HG03469 (cell line): ENCODE measurements at regions not wholly inside any gene's neighbourhood (a gene's known extent, or its start where the extent isn't known, plus 50 kb on each side); places are given as distances from the start of the nearest gene placed in this dataset.
"Not testable (repeated sequence)": the region's sequence is repeated elsewhere in the genome, so short reads cannot be mapped to it uniquely, and the experiment has no call there.

ENCODE experiments used
- ATAC-seq: cut with Tn5 transposase; IDR thresholded peaks from one replicate; pipeline ENCODE4 v1.9.1; 2021; ENCODE audit warnings: mild to moderate bottlenecking, moderate library complexity, moderate number of reproducible peaks; ENCODE audit not compliant: unreplicated experiment

- no peak for ATAC-seq
Measured at GRCh38 chr9:15047028-15047551, 136.9 kb upstream of the FREM1 start.

GRCh38 chr9:15033316-15033715 is 123.1 kb upstream of the FREM1 start:
- ATAC-seq: no peak

GRCh38 chr9:15032860-15033259 is 122.6 kb upstream of the FREM1 start:
- ATAC-seq: no peak

DNA sequence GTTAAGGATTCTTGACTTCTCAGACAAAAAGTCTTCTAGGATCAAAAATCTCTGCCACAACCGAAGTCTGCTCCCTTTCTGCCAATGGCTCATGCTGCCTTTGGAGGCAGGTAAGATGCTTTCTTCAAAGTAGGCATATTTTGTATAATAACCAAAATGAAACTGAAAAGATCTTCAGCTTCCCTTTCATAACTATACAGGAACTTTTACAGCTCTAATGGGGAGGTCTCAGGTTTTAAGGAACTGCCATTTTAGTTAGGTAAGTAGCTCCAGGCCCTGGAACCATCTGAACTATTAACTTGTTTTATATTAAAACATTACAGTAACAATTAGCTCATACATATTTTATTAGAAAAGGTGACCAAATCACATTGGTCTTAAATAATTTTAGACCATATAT is 110.9 kb upstream of the FREM1 start:
- ATAC-seq: no peak

DNA sequence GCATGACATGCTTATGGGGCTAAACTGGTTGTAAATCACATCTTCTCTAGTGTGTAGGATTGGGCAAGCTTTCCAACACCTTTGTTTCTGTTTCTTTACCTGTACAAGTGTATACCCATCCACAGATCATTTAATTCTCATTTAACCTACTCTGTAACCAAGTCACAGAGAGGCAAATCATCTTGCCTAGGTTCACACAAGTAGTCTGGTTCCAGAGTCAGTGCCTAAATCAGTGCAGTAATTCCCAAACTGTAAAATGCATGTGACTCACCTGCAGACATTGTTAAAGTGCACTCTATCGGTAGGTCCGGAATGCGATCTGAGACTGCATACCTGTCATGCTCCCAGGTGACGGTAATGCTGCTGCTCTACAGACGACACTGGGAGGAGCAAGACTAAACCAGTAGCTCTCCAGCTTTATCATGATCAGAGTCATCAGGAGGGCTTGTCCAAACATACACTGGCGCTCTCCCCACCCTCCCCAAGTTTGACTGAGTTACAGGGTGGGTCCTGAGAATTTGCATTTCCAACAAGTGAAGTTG is 107.9 kb upstream of the FREM1 start:
- no peak for ATAC-seq

DNA sequence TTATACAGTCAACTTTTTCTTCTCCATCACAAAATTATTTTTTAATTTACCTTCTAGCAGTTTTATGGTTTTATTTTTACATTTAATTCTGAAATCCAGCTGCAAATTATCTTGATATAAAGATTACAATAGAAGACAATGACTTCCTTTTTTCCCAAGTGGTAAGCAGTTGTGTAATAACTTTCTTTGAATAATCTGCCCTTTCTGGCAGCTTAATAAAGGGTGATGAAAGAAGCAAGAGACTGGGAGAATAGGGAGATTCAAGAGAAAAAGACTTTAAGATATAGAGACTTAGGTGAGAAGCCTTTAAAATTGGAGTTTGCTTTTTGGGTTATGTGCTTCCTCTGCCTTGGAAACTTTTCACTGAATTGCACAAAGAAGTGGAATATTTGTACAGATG is 100.4 kb upstream of the FREM1 start:
- ATAC-seq: no peak

DNA sequence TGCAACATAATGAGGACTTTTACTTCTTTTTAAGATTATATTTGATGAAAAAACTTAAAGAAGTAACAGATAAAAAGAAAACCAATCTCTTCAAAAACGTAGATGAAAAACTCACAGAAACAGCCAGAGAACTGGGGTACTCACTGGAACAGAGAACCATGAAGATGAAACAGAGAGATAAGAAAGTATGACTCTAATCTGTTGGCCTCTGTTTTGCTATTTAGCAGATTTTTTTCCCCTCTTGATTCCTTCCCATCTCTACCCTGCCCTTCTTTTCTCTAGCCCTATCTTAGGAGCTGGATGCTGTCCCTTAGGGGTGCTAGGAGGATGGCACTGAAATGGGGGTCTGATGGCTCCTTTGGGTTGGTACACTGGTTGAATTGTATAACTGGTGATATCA is 97.5 kb upstream of the FREM1 start:
- no peak for ATAC-seq

DNA sequence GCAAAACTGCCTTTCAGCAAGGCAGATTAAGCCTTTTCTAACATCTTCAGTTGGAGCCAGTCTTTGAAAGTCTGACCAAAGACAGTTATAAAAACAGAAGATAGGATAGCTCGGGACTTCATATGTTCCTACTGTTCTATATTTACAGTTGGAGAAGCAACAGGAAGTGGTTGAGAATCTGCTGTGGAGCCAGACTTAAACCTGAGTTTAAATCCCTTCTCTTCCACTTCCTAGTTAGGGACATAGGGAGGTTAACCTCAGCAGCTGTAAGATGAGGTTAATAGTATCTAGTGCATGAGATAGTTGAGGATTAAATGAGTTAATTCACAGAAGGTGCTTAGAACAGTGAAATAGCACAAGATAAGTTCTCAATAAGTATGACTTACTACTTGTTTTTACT is 84.5 kb upstream of the FREM1 start:
- ATAC-seq: no peak

- no peak for ATAC-seq
Measured at GRCh38 chr9:14993901-14994554, 83.8 kb upstream of the FREM1 start.

DNA sequence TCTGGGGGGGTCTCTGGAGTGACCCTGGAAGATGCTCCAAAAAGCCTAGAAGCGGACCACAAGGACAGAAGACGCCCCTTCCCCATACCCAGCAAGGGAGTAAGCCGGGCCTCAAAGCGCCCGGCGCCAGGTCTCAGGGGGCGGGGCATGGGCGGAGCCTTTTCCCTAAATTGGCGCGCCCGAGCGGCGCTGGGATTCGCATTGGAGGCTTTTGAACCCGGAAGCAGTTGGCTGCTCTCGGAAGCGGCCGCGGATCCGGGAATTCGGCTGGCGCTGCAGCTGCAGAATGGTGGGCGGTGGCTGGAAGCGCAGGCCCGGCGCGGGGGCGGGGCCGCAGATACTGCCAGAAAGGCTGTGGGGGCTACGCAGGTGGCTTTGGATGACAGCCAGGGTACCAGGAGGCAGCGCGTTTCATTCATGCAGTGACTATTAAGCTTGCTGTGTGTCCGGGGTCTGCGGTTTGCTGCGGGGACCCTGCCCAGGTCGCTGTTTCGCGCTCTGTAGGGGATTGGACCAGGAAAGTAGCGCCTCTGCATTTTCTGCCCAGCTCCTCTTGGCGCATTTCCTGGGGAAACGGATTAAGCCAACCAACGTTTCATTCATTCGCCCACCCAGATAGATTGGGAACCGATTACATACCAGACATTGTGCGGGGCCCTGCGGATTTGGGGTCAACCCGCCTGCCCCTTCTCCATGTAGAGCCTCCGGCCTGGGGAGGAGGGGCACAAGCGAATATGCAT is 83.0 kb upstream of the FREM1 start:
- ATAC-seq: no peak

DNA sequence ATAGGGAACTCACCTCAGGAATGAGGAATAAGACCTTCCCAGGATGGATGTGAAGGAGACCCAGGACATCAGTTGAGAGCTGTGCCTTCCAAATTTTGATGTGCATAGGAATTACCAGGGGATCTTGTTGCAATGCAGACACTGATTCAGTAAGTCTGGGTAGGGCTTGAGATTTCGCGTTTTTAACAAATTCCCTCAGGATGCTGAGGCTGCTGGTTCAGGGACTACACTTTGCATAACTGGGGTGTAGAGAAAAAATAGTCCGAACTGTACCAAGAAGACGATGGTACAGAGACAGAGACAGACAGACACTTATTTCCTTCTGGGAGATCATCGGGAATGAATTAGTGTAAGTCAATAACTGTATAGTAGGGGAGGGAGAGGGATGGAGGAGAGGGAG is 82.3 kb upstream of the FREM1 start:
- no peak for ATAC-seq

GRCh38 chr9:14992081-14992480 is 81.9 kb upstream of the FREM1 start:
- no peak for ATAC-seq

GRCh38 chr9:14990647-14991046 is 80.4 kb upstream of the FREM1 start:
- ATAC-seq: not testable (repeated sequence)

GRCh38 chr9:14989811-14990210 is 79.6 kb upstream of the FREM1 start:
- ATAC-seq: no peak

- not testable (repeated sequence) for ATAC-seq
Measured at GRCh38 chr9:14989336-14989735, 79.1 kb upstream of the FREM1 start.

DNA sequence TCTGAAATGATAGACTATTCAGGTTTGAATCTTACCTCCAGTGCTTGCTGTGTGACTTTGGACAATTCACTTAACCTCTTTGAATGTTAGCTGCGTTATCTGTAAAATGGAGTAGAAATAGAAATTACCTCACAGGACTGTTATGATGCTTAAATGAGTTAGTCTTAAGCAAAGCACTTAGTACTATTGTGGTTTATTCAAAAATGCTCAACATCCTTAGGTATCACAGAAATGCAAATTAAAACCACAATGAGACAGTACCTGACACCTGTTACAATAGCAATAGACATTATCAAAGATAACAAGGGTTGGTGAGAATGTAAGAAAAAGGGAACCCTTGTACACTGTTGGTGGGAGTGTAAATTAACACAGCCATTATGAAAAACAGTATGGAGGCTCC is 77.6 kb upstream of the FREM1 start:
- ATAC-seq: peak; percentile 72

GRCh38 chr9:14985419-14985818 is 75.2 kb upstream of the FREM1 start:
- ATAC-seq: no peak

DNA sequence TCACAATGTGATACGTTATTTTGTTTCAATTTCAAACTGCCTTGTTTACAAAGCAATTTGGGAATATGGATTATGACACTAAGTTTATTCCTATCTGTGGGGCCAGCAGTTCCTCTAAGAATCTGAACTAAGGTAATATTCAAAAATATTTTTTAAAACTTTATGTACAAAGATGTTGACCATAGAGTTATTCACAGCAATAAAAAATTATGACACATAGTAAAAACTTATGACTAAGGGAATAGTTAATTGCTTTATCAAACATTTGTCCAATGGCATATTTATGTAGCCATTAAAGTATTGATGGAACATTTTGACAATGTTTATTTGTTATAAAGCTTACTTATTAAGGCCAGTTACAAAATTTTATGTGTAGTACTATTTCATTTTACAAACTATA is 73.4 kb upstream of the FREM1 start:
- ATAC-seq: no peak

DNA sequence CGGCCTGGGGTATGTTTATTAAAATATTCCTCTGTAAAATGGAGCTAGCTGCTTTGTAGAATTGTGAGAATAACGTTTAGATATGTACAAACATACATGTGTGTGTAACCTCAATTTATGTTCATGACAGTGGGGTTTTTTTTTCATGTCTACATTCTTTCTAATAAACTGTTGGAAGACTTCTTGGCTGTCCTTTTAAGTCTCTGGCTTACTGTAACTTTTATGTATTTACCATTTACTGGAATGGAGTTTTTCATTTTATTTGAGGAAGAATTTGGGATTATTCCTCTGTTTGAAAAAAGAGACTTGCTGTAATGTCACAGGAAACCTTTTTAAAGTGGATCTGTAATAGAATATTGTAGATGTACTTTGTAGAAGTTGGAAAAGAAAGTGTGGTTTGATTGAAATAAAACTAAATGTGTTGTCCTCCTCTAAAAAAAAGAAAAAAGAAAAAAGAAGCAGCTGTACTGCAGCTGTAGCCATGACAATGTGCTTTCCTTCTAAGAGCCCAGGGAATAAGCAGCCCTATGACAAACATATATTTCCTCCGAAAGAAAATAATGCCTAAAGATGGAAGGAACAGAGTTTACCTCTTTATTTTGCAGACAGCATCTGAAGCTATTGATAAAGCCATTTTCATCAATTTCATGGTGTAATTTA is 71.2 kb upstream of the FREM1 start:
- no peak for ATAC-seq

GRCh38 chr9:14978022-14979000 is 68.1 kb upstream of the FREM1 start:
- ATAC-seq: no peak
